ENCODE measurements at regions not wholly inside any gene's neighbourhood (a gene's known extent, or its start where the extent isn't known, plus 50 kb on each side); places are given as distances from the start of the nearest gene placed in this dataset.

DNA sequence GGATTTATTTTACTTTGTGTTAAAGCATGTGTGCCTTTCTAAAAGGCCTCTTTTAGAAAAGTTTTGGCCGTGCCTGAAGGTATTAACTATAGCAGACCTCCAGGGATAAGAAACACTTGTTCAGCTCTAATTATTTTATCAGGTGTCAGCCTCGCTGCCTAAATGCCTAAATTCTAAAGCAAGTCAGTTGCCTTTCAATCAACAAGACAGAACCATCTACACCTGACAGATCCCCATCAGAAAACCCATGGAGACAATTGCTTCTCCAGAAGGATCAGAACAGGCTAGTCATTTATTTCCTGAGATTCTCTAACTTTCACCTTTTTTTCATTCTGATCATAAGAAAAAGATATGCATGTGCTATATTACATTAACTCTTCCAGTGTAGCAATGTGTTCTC lies 171.4 kb upstream of the GPC6 start:
- no peaks in the 10 kb centered on the region for H3K4me1 ChIP-seq (ENCODE audit: insufficient read depth, low read length)
- H4K20me1 ChIP-seq (ENCODE audit: low read length), result no peaks in the 10 kb centered on the region
- H3K27me3 ChIP-seq (ENCODE audit: low read length), result no peaks in the 10 kb centered on the region
- no peak overlapping the region for H3K27ac ChIP-seq (ENCODE audit: low read length)
- POLR2A ChIA-PET (ENCODE audit: unreplicated experiment), result no interaction called here
- H3K9me2 ChIP-seq (replicated peaks; ENCODE audit: low read length), result no peaks in the 10 kb centered on the region
- H3K36me3 ChIP-seq (ENCODE audit: low read depth, low read length), result no peaks in the 10 kb centered on the region
- H3K9ac ChIP-seq (ENCODE audit: low read length), result no peak overlapping the region
- no peak overlapping the region for H3K4me3 ChIP-seq (ENCODE audit: low read length)
- no peaks in the 10 kb centered on the region for H3K9me3 ChIP-seq (ENCODE audit: low read length)
- H2AFZ ChIP-seq (ENCODE audit: low read length), result no peak overlapping the region
- CTCF ChIA-PET, result no interaction called here
- TF ChIP-seq CTCF (conservative IDR thresholded peaks at IDR 0.05; ENCODE audit: low read depth, low read length) (no peak), EZH2 (IDR thresholded peaks at IDR 0.05; ENCODE audit: low read length, unreplicated experiment) (no peak), EZH2phosphoT487 (IDR thresholded peaks at IDR 0.05; ENCODE audit: borderline replicate concordance, low read length) (no peak)
- H3K79me2 ChIP-seq (ENCODE audit: low read length), result no peaks in the 10 kb centered on the region
- no TSS peak for BruUV-seq (replicated peaks)
- no peak overlapping the region for H3K4me2 ChIP-seq (ENCODE audit: low read length)
- intact Hi-C loops (cut with micrococcal nuclease), result no loop called here
- ATAC-seq (no peak), DNase-seq (no peak)
- no peaks in the 10 kb centered on the region for H3F3A ChIP-seq (ENCODE audit: low read length, unreplicated experiment)

DNA sequence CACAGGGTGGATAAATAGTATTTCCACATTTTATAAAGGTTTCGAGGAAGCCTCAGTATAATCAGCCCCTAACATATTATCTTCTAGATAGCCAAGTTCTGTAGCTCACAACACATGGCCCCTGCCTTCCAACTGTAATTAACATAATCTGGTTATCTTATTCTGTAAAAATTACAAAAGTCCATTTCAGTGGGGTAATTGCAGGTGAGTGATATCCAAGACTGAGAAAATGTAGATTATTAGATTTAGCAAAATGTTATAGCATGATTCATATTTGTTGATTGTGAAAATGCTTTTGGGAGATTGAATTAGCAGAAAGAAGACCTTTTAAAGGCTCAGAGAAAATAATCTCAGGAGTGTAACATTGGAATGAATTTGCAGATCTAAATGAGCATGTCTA lies 168.3 kb upstream of the GPC6 start:
- intact Hi-C loops (cut with micrococcal nuclease), result no loop called here
- no peak for ATAC-seq
- Histone ChIP-seq H3K9me2 (replicated peaks; ENCODE audit: low read length) (no peaks in the 10 kb centered on the region), H3K27me3 (ENCODE audit: low read length) (no peaks in the 10 kb centered on the region), H3K4me3 (ENCODE audit: low read length) (no peak overlapping the region), H2AFZ (ENCODE audit: low read length) (no peak overlapping the region), H3K4me2 (ENCODE audit: low read length) (no peak overlapping the region), H3K4me1 (ENCODE audit: insufficient read depth, low read length) (no peaks in the 10 kb centered on the region), H3K36me3 (ENCODE audit: low read depth, low read length) (no peaks in the 10 kb centered on the region), H3K9ac (ENCODE audit: low read length) (no peak overlapping the region), H4K20me1 (ENCODE audit: low read length) (no peaks in the 10 kb centered on the region), H3K27ac (ENCODE audit: low read length) (no peak overlapping the region), H3F3A (ENCODE audit: low read length, unreplicated experiment) (no peaks in the 10 kb centered on the region), H3K79me2 (ENCODE audit: low read length) (no peaks in the 10 kb centered on the region), H3K9me3 (ENCODE audit: low read length) (no peaks in the 10 kb centered on the region)
- ChIA-PET POLR2A (ENCODE audit: unreplicated experiment) (no interaction called here), CTCF (no interaction called here)
- no TSS peak for BruUV-seq (replicated peaks)
- no peak for DNase-seq
- no peak for TF ChIP-seq EZH2 (IDR thresholded peaks at IDR 0.05; ENCODE audit: low read length, unreplicated experiment)
- no peak for TF ChIP-seq EZH2phosphoT487 (IDR thresholded peaks at IDR 0.05; ENCODE audit: borderline replicate concordance, low read length)
- no peak for TF ChIP-seq CTCF (conservative IDR thresholded peaks at IDR 0.05; ENCODE audit: low read depth, low read length)

GRCh38 chr13:93060144-93060543 lies 166.5 kb upstream of the GPC6 start:
- Histone ChIP-seq H3K4me2 (ENCODE audit: low read length) (no peak overlapping the region), H3F3A (ENCODE audit: low read length, unreplicated experiment) (no peaks in the 10 kb centered on the region), H3K9me3 (ENCODE audit: low read length) (no peaks in the 10 kb centered on the region), H3K4me3 (ENCODE audit: low read length) (no peak overlapping the region), H3K9me2 (replicated peaks; ENCODE audit: low read length) (no peaks in the 10 kb centered on the region), H4K20me1 (ENCODE audit: low read length) (no peaks in the 10 kb centered on the region), H3K4me1 (ENCODE audit: insufficient read depth, low read length) (no peaks in the 10 kb centered on the region), H3K79me2 (ENCODE audit: low read length) (no peaks in the 10 kb centered on the region), H2AFZ (ENCODE audit: low read length) (no peak overlapping the region), H3K27me3 (ENCODE audit: low read length) (no peaks in the 10 kb centered on the region), H3K9ac (ENCODE audit: low read length) (no peak overlapping the region), H3K36me3 (ENCODE audit: low read depth, low read length) (no peaks in the 10 kb centered on the region), H3K27ac (ENCODE audit: low read length) (no peak overlapping the region)
- no TSS peak for BruUV-seq (replicated peaks)
- ChIA-PET POLR2A (ENCODE audit: unreplicated experiment) (no interaction called here), CTCF (no interaction called here)
- DNase-seq, result no peak
- intact Hi-C loops (cut with micrococcal nuclease), result no loop called here
- TF ChIP-seq CTCF (conservative IDR thresholded peaks at IDR 0.05; ENCODE audit: low read depth, low read length), result no peak
- no peak for TF ChIP-seq EZH2phosphoT487 (IDR thresholded peaks at IDR 0.05; ENCODE audit: borderline replicate concordance, low read length)
- no peak for TF ChIP-seq EZH2 (IDR thresholded peaks at IDR 0.05; ENCODE audit: low read length, unreplicated experiment)
- no peak for ATAC-seq

Measured in PC-3 (cell line).